ENCODE measurements at regions not wholly inside any gene's neighbourhood (a gene's known extent, or its start where the extent isn't known, plus 50 kb on each side); places are given as distances from the start of the nearest gene placed in this dataset.

- DNase-seq (ENCODE audit: low read depth in 1 of 2, low spot score in 2 of 2) = peak in 1 of 2 experiments; percentile 38
- Histone ChIP-seq H3K27ac (no peak overlapping the region), H3K36me3 (no peaks in the 10 kb centered on the region), H3K27me3 (replicated peaks) (peaks cover 33% of the 10 kb centered on the region), H3K9me3 (replicated peaks) (no peaks in the 10 kb centered on the region; the same call in 1 of the 2 replicates), H3K4me3 (no peak overlapping the region), H3K4me1 (replicated peaks) (no peaks in the 10 kb centered on the region)
Measured at GRCh38 chr17:74148446-74148845, 55.0 kb upstream of the RPL38 start.

DNA sequence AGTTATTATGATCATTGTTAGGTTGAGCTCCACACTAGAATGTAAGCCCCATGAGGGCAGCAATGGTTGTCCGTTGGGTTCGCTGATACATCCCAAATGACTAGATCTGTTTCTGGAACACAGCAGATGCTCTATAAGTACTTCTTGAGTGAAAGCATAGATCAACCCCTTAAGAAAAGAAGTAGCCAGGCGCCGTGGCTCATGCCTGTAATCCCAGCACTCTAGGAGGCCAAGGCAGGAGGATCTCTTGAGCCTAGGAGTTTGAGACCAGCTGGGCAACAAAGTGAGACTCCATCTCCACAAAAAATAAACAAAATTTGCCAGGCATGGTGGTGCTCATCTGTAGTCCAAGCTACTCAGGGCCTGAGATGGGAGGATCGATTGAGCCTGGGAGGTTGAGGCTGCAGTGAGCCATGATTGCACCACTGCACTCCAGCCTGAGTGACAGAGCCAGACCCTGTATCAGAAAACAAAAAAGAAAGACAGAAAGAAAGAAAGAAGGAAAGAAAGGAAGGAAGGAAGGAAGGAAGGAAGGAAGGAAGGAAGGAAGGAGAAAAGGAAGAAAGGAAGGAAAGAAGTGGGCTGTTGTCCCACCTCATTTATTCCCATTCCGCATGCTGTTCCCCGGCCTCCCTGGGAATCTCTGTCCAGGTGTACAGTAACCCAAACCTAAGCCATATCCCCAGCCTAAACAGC is 54.4 kb upstream of the RPL38 start:
- no peaks in the 10 kb centered on the region for H3K4me1 ChIP-seq (replicated peaks)
- H3K27me3 ChIP-seq (replicated peaks) = peaks cover 33% of the 10 kb centered on the region

DNA sequence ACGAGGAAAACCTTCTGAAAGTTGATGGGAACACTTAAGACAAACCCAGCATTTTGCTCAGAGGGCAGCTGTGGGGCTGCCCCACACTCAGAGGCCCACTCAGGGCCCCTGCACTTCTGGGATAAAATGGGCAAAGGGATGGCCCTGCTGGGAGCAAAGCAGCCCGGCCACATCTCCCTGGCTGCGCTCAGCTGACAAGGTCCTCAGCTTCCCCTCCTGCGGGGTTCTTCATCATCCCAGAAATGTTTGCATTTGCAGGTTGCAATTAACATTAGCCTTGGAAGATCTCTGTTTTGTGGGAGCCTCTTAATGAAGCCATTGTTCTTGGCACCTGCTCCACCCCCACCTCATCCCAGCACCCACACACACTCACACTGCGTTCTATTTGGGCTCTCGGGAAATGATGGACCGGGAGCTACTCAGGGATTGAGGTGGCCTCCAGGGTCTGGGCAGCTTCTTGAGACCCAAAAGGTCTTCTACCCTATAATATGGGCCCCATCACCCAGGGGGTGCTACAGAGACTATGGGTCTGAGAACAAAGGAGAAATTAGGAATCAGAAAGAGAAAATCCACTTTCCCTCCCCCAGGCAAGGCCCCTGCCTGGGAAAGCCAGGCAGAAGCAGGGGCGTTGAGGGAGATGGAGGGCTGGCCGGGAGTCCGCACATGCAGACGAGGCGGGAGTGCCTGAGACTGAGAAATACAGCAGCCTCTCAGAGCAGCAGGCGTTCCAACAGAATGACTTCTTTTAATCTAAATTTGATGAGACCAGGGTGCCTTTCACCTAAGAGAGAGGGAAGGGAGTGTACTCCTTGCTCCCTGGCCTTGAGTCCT is 53.7 kb upstream of the RPL38 start:
- no peak overlapping the region for H3K27ac ChIP-seq
- peaks cover 41% of the 10 kb centered on the region for H3K27me3 ChIP-seq (replicated peaks)
- H3K9me3 ChIP-seq (replicated peaks) = no peaks in the 10 kb centered on the region; the same call in 1 of the 2 replicates
- H3K4me3 ChIP-seq = no peak overlapping the region
- H3K4me1 ChIP-seq (replicated peaks) = no peaks in the 10 kb centered on the region
- no peaks in the 10 kb centered on the region for H3K36me3 ChIP-seq
- DNase-seq (ENCODE audit: low read depth in 1 of 2, low spot score in 2 of 2) = peak in 1 of 2 experiments; percentile 43

More for the DNA sequence above, 54.4 kb upstream of the RPL38 start:
- Histone ChIP-seq H3K36me3 (no peaks in the 10 kb centered on the region), H3K4me3 (no peak overlapping the region), H3K27ac (no peak overlapping the region), H3K9me3 (replicated peaks) (no peaks in the 10 kb centered on the region; the same call in 1 of the 2 replicates)
- peak in 1 of 2 experiments; percentile 22 for DNase-seq (ENCODE audit: low read depth in 1 of 2, low spot score in 2 of 2)

DNA sequence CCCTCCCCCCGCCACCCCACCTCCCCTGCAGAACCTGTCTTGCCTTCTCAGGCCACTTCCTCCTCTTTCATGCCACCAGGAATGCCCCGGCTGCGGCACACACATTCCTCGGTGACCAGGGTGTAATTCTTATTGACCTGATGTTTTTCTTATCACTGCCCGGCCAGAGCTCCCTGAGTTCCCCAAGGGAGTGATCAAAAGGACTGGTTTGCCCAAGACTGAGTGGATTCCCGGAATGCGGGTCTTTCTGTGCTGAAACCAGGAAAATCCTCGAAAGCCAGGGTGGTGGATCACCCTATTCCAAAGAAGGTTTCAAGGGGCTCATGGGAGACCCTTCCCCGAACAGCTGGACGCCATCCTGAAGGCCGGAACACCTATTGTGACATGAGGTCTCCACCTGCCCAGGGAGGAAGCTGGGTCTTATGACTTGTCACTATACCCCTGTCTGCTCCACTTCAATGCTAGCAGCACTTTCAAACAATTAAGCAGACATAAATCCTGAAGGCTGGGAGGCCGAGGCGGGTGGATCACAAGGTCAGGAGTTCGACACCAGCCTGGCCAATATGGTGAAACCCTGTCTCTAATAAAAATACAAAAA is 53.0 kb upstream of the RPL38 start:
- Histone ChIP-seq H3K4me1 (replicated peaks) (no peaks in the 10 kb centered on the region), H3K4me3 (no peak overlapping the region), H3K36me3 (no peaks in the 10 kb centered on the region), H3K9me3 (replicated peaks) (no peaks in the 10 kb centered on the region; the same call in 1 of the 2 replicates), H3K27ac (no peak overlapping the region), H3K27me3 (replicated peaks) (peaks cover 47% of the 10 kb centered on the region)
- peak in 1 of 2 experiments; percentile 35 for DNase-seq (ENCODE audit: low read depth in 1 of 2, low spot score in 2 of 2)

DNA sequence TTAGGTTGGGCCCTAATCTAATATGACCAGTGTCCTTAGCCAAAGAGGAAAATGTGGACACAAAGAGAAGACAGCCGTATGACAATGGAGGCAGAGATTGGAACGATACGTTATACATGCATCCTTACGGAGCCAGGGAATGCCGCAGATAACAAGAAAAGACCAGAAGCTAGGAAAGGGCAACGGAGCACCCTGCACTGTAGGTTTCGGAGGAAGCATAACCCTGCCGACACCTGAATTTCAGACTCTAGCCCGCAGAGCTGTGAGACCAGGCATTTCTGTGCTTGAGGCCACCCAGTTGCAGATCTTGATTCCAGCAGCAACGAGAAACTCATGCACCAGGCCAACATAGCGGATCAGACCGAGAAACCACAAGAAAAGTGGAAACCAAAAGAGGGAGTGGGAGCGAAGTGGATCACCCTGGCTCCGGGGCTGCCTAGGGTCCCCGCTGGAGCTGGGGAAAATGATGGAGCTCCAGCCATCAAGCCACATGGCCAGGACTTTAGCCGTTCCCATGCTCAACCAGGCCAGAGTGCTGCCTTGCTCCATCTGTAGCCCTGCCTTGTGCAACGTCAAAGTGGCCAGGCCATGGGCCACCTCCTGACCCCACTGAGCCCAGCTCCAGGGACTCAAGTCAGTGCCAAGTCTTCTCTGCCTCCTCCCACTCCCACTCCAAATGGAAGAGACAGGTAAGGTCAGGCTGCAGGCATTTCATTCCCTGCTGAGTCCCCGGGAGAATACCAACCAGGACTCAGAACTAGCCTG is 51.7 kb upstream of the RPL38 start:
- Histone ChIP-seq H3K9me3 (replicated peaks) (peaks cover 5% of the 10 kb centered on the region; the same call in 1 of the 2 replicates), H3K27ac (no peak overlapping the region), H3K27me3 (replicated peaks) (peaks cover 49% of the 10 kb centered on the region), H3K4me3 (no peak overlapping the region), H3K4me1 (replicated peaks) (no peaks in the 10 kb centered on the region), H3K36me3 (no peaks in the 10 kb centered on the region)
- peak in 1 of 2 experiments; percentile 35 for DNase-seq (ENCODE audit: low read depth in 1 of 2, low spot score in 2 of 2)

GRCh38 chr17:74152591-74153455 is 50.7 kb upstream of the RPL38 start:
- no peaks in the 10 kb centered on the region for H3K36me3 ChIP-seq
- no peak overlapping the region for H3K4me3 ChIP-seq
- DNase-seq (ENCODE audit: low read depth in 1 of 2, low spot score in 2 of 2) = peak in 1 of 2 experiments; percentile 33
- peaks cover 59% of the 10 kb centered on the region for H3K27me3 ChIP-seq (replicated peaks)
- H3K4me1 ChIP-seq (replicated peaks) = no peaks in the 10 kb centered on the region
- peaks cover 6% of the 10 kb centered on the region; the same call in 1 of the 2 replicates for H3K9me3 ChIP-seq (replicated peaks)
- no peak overlapping the region for H3K27ac ChIP-seq

- Histone ChIP-seq H3K4me1 (replicated peaks) (no peaks in the 10 kb centered on the region), H3K36me3 (no peaks in the 10 kb centered on the region)
Measured at GRCh38 chr17:74153456-74153810, 50.0 kb upstream of the RPL38 start.

More at GRCh38 chr17:74153456-74153810, 50.0 kb upstream of the RPL38 start:
- Histone ChIP-seq H3K27ac (no peak overlapping the region), H3K4me3 (no peak overlapping the region), H3K9me3 (replicated peaks) (peaks cover 6% of the 10 kb centered on the region; the same call in 1 of the 2 replicates), H3K27me3 (replicated peaks) (peaks cover 60% of the 10 kb centered on the region)
- DNase-seq (ENCODE audit: low read depth in 1 of 2, low spot score in 2 of 2) = peak in 1 of 2 experiments; percentile 33
